Mononuclear cell (primary cell): ENCODE measurements at regions not wholly inside any gene's neighbourhood (a gene's known extent, or its start where the extent isn't known, plus 50 kb on each side); places are given as distances from the start of the nearest gene placed in this dataset.

ENCODE experiments used
- H3K27me3 ChIP-seq: 2 replicates; pipeline ENCODE4 v1.6.0; 2011; ENCODE audit warnings: low read length, control low read depth; ENCODE audit not compliant: insufficient read depth
- H3K4me1 ChIP-seq: 2 replicates; pipeline ENCODE4 v1.5.1; 2011; ENCODE audit warnings: mild to moderate bottlenecking, low read length, control low read depth; ENCODE audit not compliant: insufficient read depth
- H3K4me3 ChIP-seq: 2 replicates; pipeline ENCODE4 v1.5.1; 2011; ENCODE audit warnings: mild to moderate bottlenecking, low read length, moderate library complexity
- H3K9me3 ChIP-seq: 2 replicates; pipeline ENCODE4 v1.5.1; 2011; ENCODE audit warnings: low read depth, mild to moderate bottlenecking, control low read depth, low read length

DNA sequence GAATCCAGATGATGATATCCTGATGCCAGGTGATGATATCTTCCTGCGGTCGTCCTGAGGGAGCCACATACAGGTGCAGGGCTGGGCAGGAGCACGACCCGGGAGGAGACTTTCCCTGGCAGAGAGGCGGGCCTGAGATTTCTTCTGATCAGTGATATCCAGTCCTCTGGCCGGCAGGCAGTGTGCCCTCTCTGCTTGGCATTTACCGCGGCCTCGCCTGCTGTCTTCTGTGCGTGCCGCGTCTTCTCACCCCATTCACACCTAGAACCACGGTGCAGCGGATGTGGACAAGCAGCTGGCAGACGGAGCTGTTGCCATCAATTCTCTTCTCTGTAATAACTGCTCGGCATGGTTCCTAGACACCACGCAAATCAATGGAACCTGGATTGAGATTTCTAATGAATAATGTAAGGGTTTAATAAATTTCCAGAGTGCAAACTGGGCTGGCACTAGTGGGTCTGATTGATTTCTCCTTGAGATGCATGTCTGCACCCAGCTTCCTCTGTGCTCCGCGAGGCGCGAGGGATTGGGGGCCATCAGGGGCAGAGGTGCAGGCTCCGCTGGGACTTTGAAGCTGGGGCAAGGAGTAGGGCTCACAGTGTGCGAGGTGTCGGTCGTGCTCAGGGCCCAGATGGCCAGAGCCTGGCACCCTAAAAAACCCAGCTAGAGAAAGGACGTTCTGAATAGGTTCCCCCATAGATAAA lies 208.9 kb upstream of the HDAC4 start:
- Histone ChIP-seq H3K9me3 (no peaks in the 10 kb centered on the region), H3K27me3 (no peaks in the 10 kb centered on the region), H3K4me3 (no peak overlapping the region), H3K4me1 (peaks cover 29% of the 10 kb centered on the region)

- Histone ChIP-seq H3K4me3 (no peak overlapping the region), H3K9me3 (no peaks in the 10 kb centered on the region), H3K4me1 (peaks cover 29% of the 10 kb centered on the region), H3K27me3 (no peaks in the 10 kb centered on the region)
Measured at GRCh38 chr2:239609162-239609561, 208.3 kb upstream of the HDAC4 start.

GRCh38 chr2:239608723-239609122 lies 207.9 kb upstream of the HDAC4 start:
- no peaks in the 10 kb centered on the region for H3K9me3 ChIP-seq
- H3K4me1 ChIP-seq = peaks cover 32% of the 10 kb centered on the region

DNA sequence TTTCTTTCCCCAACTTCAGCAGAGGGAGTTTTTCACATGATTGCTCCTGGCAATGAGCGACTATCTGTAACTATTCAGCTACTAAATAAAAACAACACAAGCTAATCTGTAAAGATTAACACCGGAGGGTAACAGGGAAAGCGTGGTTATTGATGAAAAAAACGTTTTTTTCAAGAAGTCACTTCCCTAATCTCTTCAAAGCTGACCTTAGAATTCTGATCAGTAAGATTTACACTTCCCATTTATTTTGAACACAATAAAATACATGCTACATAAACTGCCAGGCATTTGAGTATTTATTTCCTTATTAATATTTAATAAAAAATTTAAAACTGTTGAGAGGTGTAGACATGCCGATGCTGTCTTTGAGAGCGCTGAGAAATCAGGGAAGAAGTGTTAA lies 207.4 kb upstream of the HDAC4 start:
- no peak overlapping the region for H3K4me3 ChIP-seq
- no peaks in the 10 kb centered on the region for H3K9me3 ChIP-seq
- no peaks in the 10 kb centered on the region for H3K27me3 ChIP-seq
- H3K4me1 ChIP-seq = peaks cover 37% of the 10 kb centered on the region

More at GRCh38 chr2:239608723-239609122, 207.9 kb upstream of the HDAC4 start:
- no peaks in the 10 kb centered on the region for H3K27me3 ChIP-seq
- H3K4me3 ChIP-seq = no peak overlapping the region

DNA sequence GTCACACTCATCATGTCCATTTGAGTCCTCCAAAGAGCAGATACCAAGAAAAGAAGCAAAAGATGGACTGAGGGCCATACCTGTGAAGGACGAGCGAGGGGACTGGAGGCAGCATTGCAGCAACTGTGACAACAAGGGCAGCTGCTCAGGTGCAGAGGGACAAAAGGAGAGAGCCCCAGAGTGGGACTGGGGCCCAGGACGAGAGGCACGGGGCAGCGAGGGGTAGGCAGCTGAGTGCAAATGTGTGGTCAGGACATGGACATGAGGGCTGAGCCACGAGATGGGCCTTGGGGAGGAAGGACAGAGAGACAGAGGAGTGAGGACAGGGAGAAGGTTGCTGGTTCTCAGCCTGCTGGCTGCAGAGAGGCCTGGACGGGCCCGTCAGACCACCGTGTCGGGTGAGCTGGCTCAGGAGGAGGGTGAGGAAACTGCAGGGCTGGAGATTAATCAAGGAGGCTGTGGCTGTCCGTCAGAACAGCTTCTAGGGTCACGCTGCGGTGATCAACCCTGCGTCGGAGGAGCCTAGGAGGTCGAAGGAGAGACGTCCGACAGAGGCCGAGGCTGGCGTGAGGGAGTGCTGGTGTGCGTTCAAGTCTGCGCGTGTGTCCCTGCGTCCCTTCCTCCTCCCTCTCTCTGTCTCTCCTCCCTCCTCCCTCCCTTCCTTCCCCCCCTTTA lies 206.8 kb upstream of the HDAC4 start:
- no peaks in the 10 kb centered on the region for H3K27me3 ChIP-seq
- H3K9me3 ChIP-seq = no peaks in the 10 kb centered on the region
- H3K4me3 ChIP-seq = no peak overlapping the region
- H3K4me1 ChIP-seq = peaks cover 43% of the 10 kb centered on the region

DNA sequence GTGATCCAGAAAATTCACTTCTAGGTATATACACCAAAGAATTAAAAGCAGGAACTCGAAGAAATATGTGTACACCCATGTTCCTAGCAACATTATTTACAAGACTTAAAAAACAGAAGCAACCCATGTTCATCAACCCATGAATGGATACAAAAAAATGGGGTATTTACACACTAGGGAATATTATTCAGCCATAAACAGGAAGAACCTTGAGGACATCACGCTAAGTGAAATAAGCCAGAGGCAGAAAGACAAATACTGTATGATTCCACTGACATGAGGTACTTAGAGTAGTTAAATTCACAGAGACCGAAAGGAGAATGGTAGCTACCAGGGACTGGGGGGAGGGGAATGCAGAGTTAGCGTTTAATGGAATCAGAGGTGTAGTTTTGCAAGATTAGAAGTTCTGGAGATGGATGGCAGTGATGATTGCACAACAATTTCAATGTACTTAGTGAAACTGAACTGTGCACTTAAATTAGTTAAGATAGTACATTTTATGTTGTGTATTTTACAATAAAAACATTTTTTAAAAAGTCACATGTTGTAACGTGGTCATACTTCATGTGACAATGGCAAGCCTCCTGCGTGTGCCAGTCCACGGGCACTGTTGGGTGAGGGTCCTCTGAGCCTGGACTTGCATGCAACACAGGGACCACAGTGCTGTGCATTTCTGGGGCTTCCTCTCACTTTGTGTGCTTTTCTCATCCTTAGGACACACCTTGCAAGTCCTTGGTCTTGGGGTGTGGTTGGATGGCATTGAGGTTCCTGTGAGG lies 206.1 kb upstream of the HDAC4 start:
- no peak overlapping the region for H3K4me3 ChIP-seq
- H3K9me3 ChIP-seq = no peaks in the 10 kb centered on the region
- H3K27me3 ChIP-seq = no peaks in the 10 kb centered on the region
- peaks cover 50% of the 10 kb centered on the region for H3K4me1 ChIP-seq

- H3K4me1 ChIP-seq = peaks cover 59% of the 10 kb centered on the region
Measured at GRCh38 chr2:239605976-239606375, 205.2 kb upstream of the HDAC4 start.

DNA sequence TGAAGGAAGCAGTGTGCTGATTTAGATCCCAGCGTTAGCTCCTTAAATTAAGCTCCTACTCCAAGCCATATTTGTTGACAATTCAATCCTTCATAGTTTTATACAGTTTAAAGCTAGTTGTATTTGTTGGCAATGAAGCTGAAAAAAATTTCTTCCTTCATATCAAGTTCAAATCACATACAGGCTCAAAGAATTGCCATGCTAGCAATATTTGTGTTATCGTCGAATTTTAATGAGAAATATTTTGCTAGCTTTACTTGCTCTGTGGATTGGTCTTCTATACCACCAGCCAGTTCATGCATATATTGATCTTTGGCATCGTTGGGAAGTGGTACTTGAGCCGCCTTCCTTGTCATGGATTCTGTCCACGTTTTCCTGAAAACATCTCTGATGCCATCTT lies 204.6 kb upstream of the HDAC4 start:
- Histone ChIP-seq H3K4me1 (peaks cover 59% of the 10 kb centered on the region), H3K9me3 (no peaks in the 10 kb centered on the region), H3K27me3 (no peaks in the 10 kb centered on the region), H3K4me3 (no peak overlapping the region)

More at GRCh38 chr2:239605976-239606375, 205.2 kb upstream of the HDAC4 start:
- Histone ChIP-seq H3K27me3 (no peaks in the 10 kb centered on the region), H3K4me3 (no peak overlapping the region), H3K9me3 (no peaks in the 10 kb centered on the region)

- H3K9me3 ChIP-seq = no peaks in the 10 kb centered on the region
- H3K27me3 ChIP-seq = no peaks in the 10 kb centered on the region
- no peak overlapping the region for H3K4me3 ChIP-seq
- H3K4me1 ChIP-seq = peaks cover 59% of the 10 kb centered on the region
Measured at GRCh38 chr2:239604861-239605260, 204.0 kb upstream of the HDAC4 start.

GRCh38 chr2:239603411-239604356 lies 202.9 kb upstream of the HDAC4 start:
- peaks cover 59% of the 10 kb centered on the region for H3K4me1 ChIP-seq
- H3K9me3 ChIP-seq = no peaks in the 10 kb centered on the region

DNA sequence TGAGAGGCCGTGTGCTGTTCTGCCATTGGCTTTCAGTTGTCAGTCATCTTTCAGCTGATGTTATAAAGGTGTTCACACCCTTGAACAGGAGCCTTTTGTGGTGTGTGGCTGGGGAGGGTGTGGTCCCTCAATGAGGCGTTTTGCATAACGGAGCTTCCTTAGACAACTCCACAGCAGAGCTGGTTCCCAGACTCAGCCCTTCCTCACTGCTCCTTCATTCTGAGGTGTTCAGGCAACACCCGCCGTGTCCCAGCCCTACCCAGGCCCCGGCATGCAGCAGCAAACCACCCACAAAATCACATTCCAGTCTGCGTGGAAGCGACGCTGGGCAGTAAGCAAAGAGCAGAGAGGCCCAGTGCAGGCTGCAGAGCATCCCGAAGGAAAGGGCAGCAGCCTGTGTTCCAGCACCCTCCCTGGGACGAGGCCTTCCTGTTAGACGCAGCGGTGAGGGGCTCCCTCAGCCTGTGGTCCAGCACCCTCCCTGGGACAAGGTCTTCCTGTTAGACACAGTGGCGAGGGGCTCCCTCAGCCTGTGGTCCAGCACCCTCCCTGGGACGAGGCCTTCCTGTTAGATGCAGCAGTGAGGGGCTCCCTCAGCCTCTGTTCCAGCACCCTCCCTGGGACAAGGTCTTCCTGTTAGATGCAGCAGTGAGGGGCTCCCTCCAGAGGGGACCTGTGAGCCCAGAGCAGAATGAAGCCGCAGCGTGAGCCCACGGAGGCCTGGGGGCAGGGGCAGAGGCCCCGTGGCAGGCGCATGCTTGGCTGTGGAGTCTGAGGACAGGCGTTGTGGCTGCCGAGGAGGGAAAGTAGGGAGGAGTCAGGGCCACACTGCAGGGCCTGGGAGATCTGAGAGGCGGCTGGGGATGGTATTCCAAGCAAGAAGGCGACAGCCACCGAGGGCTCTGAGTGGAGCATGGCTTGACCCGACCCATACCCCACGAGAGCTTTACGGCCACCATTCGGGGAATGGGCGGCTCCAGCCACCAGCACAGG lies 201.8 kb upstream of the HDAC4 start:
- Histone ChIP-seq H3K4me3 (no peak overlapping the region), H3K4me1 (peaks cover 53% of the 10 kb centered on the region), H3K27me3 (no peaks in the 10 kb centered on the region)

More at GRCh38 chr2:239603411-239604356, 202.9 kb upstream of the HDAC4 start:
- no peak overlapping the region for H3K4me3 ChIP-seq
- no peaks in the 10 kb centered on the region for H3K27me3 ChIP-seq

GRCh38 chr2:239601880-239602279 lies 201.1 kb upstream of the HDAC4 start:
- no peak overlapping the region for H3K4me3 ChIP-seq
- H3K9me3 ChIP-seq = no peaks in the 10 kb centered on the region
- H3K27me3 ChIP-seq = no peaks in the 10 kb centered on the region
- H3K4me1 ChIP-seq = peaks cover 46% of the 10 kb centered on the region

More for the DNA sequence above, 201.8 kb upstream of the HDAC4 start:
- no peaks in the 10 kb centered on the region for H3K9me3 ChIP-seq

GRCh38 chr2:239601201-239601851 lies 200.5 kb upstream of the HDAC4 start:
- peaks cover 40% of the 10 kb centered on the region for H3K4me1 ChIP-seq
- no peak overlapping the region for H3K4me3 ChIP-seq
- no peaks in the 10 kb centered on the region for H3K9me3 ChIP-seq

More at GRCh38 chr2:239601201-239601851, 200.5 kb upstream of the HDAC4 start:
- no peaks in the 10 kb centered on the region for H3K27me3 ChIP-seq
